Cardiac septum (tissue), 1 donor: ENCODE measurements at regions not wholly inside any gene's neighbourhood (a gene's known extent, or its start where the extent isn't known, plus 50 kb on each side); places are given as distances from the start of the nearest gene placed in this dataset.
"Not testable (repeated sequence)": the region's sequence is repeated elsewhere in the genome, so short reads cannot be mapped to it uniquely, and the experiment has no call there.

Source experiments
- DNase-seq: peaks from one replicate; pipeline ENCODE4 v3.0.0-alpha.2; 2020; ENCODE audit warnings: low spot score
- intact Hi-C: fragments of 100-400 bp; cut with DNase I; formaldehyde crosslinking; loops from one replicate; pipeline ENCODE4 v1.14.0; 2022
- donor health status: DM: no; HTN: no; CAD: no.

GRCh38 chr5:119961993-119962392 is 332.6 kb downstream of the FAM170A start:
- intact Hi-C loops: no loop called here
- no peak for DNase-seq

GRCh38 chr5:119966028-119966427 is 336.7 kb downstream of the FAM170A start:
- intact Hi-C loops: no loop called here
- no peak for DNase-seq

- DNase-seq: no peak
- intact Hi-C loops: no loop called here
These were observed 339.3 kb downstream of the FAM170A start for GRCh38 chr5:119968690-119969089.

GRCh38 chr5:119987077-119987476 is 357.7 kb downstream of the FAM170A start:
- DNase-seq, intact Hi-C loops: not testable (repeated sequence)

GRCh38 chr5:119991625-119992024 is 362.3 kb downstream of the FAM170A start:
- DNase-seq: no peak
- intact Hi-C loops: no loop called here

GRCh38 chr5:119996128-119996527 is 366.8 kb downstream of the FAM170A start:
- no peak for DNase-seq
- intact Hi-C loops: no loop called here

- no peak for DNase-seq
- intact Hi-C loops: no loop called here
These were observed 378.2 kb downstream of the FAM170A start for GRCh38 chr5:120007598-120007997.

GRCh38 chr5:120012431-120012830 is 383.1 kb downstream of the FAM170A start:
- intact Hi-C loops: no loop called here
- no peak for DNase-seq

GRCh38 chr5:120014535-120014934 is 385.2 kb downstream of the FAM170A start:
- DNase-seq: no peak
- intact Hi-C loops: no loop called here

GRCh38 chr5:120016717-120017382 is 387.5 kb downstream of the FAM170A start:
- DNase-seq: no peak
- intact Hi-C loops: no loop called here

- intact Hi-C loops: no loop called here
These were observed 388.2 kb downstream of the FAM170A start for GRCh38 chr5:120017513-120017912.

GRCh38 chr5:120035181-120035580 is 405.8 kb downstream of the FAM170A start:
- intact Hi-C loops: no loop called here
- no peak for DNase-seq

More at GRCh38 chr5:120017513-120017912, 388.2 kb downstream of the FAM170A start:
- no peak for DNase-seq

GRCh38 chr5:120035815-120036577 is 406.6 kb downstream of the FAM170A start:
- intact Hi-C loops: no loop called here
- DNase-seq: no peak

- intact Hi-C loops: no loop called here
- DNase-seq: no peak
These were observed 408.1 kb downstream of the FAM170A start for GRCh38 chr5:120037451-120037850.

GRCh38 chr5:120039111-120039510 is 409.8 kb downstream of the FAM170A start:
- no peak for DNase-seq
- intact Hi-C loops: no loop called here

- intact Hi-C loops: no loop called here
- no peak for DNase-seq
These were observed 414.1 kb downstream of the FAM170A start for GRCh38 chr5:120043431-120043830.

- intact Hi-C loops: loop anchor here (2.0 kb wide), 1 partner anchor 412 kb away; the partner anchor contains the start of gene PRR16
- no peak for DNase-seq
These were observed 410.9 kb upstream of the PRR16 start for GRCh38 chr5:120052916-120053828.

- no peak for DNase-seq
- intact Hi-C loops: loop anchor here (2.0 kb wide), 1 partner anchor 411 kb away; the partner anchor contains the start of gene PRR16
These were observed 410.3 kb upstream of the PRR16 start for GRCh38 chr5:120053841-120054240.

GRCh38 chr5:120055858-120056257 is 408.2 kb upstream of the PRR16 start:
- intact Hi-C loops: no loop called here

GRCh38 chr5:120062515-120062917 is 401.6 kb upstream of the PRR16 start:
- no peak for DNase-seq
- intact Hi-C loops: loop anchor here (5.0 kb wide), 1 partner anchor 75 kb away; no protein-coding TSS in a partner anchor

More at GRCh38 chr5:120055858-120056257, 408.2 kb upstream of the PRR16 start:
- no peak for DNase-seq
